GM19239 (cell line): ENCODE measurements at regions not wholly inside any gene's neighbourhood (a gene's known extent, or its start where the extent isn't known, plus 50 kb on each side); places are given as distances from the start of the nearest gene placed in this dataset.
"Not testable (repeated sequence)": the region's sequence is repeated elsewhere in the genome, so short reads cannot be mapped to it uniquely, and the experiment has no call there.

ENCODE experiments used
- DNase-seq: peaks from one replicate; pipeline ENCODE4 v3.0.0; 2011; ENCODE audit warnings: low spot score; ENCODE audit not compliant: insufficient read length
- FAIRE-seq: peaks from 2 replicates; lab custom pipeline; 2011; peaks lifted over from hg19 to GRCh38; lab: Jason Lieb, UNC

GRCh38 chr10:62938672-62939071 lies 122.5 kb upstream of the EGR2 start:
- FAIRE-seq (no peak), DNase-seq (no peak)

- FAIRE-seq (no peak), DNase-seq (no peak)
These were observed 121.5 kb upstream of the EGR2 start for GRCh38 chr10:62937674-62938073.

GRCh38 chr10:62935022-62935421 lies 118.9 kb upstream of the EGR2 start:
- FAIRE-seq (no peak), DNase-seq (no peak)

GRCh38 chr10:62934258-62934657 lies 118.1 kb upstream of the EGR2 start:
- DNase-seq = no peak

GRCh38 chr10:62928763-62929162 lies 112.6 kb upstream of the EGR2 start:
- not testable (repeated sequence) for FAIRE-seq, DNase-seq

More at GRCh38 chr10:62934258-62934657, 118.1 kb upstream of the EGR2 start:
- FAIRE-seq = no peak

GRCh38 chr10:62926407-62926806 lies 110.2 kb upstream of the EGR2 start:
- FAIRE-seq = no peak

GRCh38 chr10:62924344-62924748 lies 108.2 kb upstream of the EGR2 start:
- DNase-seq (no peak), FAIRE-seq (no peak)

More at GRCh38 chr10:62926407-62926806, 110.2 kb upstream of the EGR2 start:
- no peak for DNase-seq

GRCh38 chr10:62919776-62920175 lies 103.6 kb upstream of the EGR2 start:
- FAIRE-seq = no peak

GRCh38 chr10:62917475-62918238 lies 101.5 kb upstream of the EGR2 start:
- peak; percentile 82 for FAIRE-seq

More at GRCh38 chr10:62919776-62920175, 103.6 kb upstream of the EGR2 start:
- DNase-seq = no peak

GRCh38 chr10:62916141-62916603 lies 100.0 kb upstream of the EGR2 start:
- FAIRE-seq (no peak), DNase-seq (no peak)

More at GRCh38 chr10:62917475-62918238, 101.5 kb upstream of the EGR2 start:
- DNase-seq = no peak

- no peak for DNase-seq
- FAIRE-seq = no peak
These were observed 99.0 kb upstream of the EGR2 start for GRCh38 chr10:62915158-62915557.

- DNase-seq = no peak
- FAIRE-seq = no peak
These were observed 95.9 kb upstream of the EGR2 start for GRCh38 chr10:62912086-62912485.

- no peak for DNase-seq
- FAIRE-seq = no peak
These were observed 95.2 kb upstream of the EGR2 start for GRCh38 chr10:62911210-62911963.

- no peak for DNase-seq
- peak; percentile 86 for FAIRE-seq
These were observed 91.5 kb upstream of the EGR2 start for GRCh38 chr10:62907470-62908212.

GRCh38 chr10:62904281-62904875 lies 88.2 kb upstream of the EGR2 start:
- FAIRE-seq = no peak
- no peak for DNase-seq

- no peak for DNase-seq
- FAIRE-seq = no peak
These were observed 87.7 kb upstream of the EGR2 start for GRCh38 chr10:62903828-62904227.

GRCh38 chr10:62900829-62901571 lies 84.8 kb upstream of the EGR2 start:
- DNase-seq = no peak
- FAIRE-seq = no peak

GRCh38 chr10:62899311-62899710 lies 83.1 kb upstream of the EGR2 start:
- FAIRE-seq (no peak), DNase-seq (no peak)

GRCh38 chr10:62895063-62895462 lies 78.9 kb upstream of the EGR2 start:
- FAIRE-seq (no peak), DNase-seq (no peak)
